SU-DHL-6 (cell line): ENCODE measurements at regions not wholly inside any gene's neighbourhood (a gene's known extent, or its start where the extent isn't known, plus 50 kb on each side); places are given as distances from the start of the nearest gene placed in this dataset.

Experiments used
- H2AFZ ChIP-seq: fragments of 200-600 bp; sonication (generic); 2 replicates; pipeline ENCODE4 v1.6.1; 2014; ENCODE audit warnings: low read depth, mild to moderate bottlenecking, moderate library complexity, mixed read lengths, antibody characterized with exemption, low read length; ENCODE audit not compliant: severe bottlenecking
- H3F3A ChIP-seq: fragments of 200-600 bp; shearing (Covaris generic); 2 replicates; pipeline ENCODE4 v1.6.0; 2016; ENCODE audit warnings: antibody characterized with exemption, mild to moderate bottlenecking; ENCODE audit not compliant: insufficient read depth
- H3K27ac ChIP-seq: fragments of 200-600 bp; sonication (generic); 2 replicates; pipeline ENCODE4 v1.5.1; 2016; ENCODE audit warnings: low read depth, mild to moderate bottlenecking, low read length, moderate library complexity, mixed read lengths
- H3K27me3 ChIP-seq: fragments of 200-600 bp; sonication (generic), shearing (Covaris generic); 2 replicates; pipeline ENCODE4 v1.6.0; 2014; ENCODE audit warnings: mild to moderate bottlenecking, low read length
- H3K36me3 ChIP-seq: fragments of 200-600 bp; sonication (generic); 2 replicates; pipeline ENCODE4 v1.6.1; 2014; ENCODE audit warnings: mild to moderate bottlenecking, low read length, mixed read lengths
- H3K4me2 ChIP-seq: fragments of 300-600, 200-600 bp; shearing (Covaris generic), sonication (generic); 2 replicates; pipeline ENCODE4 v1.6.0; 2014; ENCODE audit warnings: low read length, low read depth, mild to moderate bottlenecking; ENCODE audit not compliant: poor library complexity, severe bottlenecking
- H3K4me3 ChIP-seq: fragments of 200-600 bp; sonication (generic); 2 replicates; pipeline ENCODE4 v1.5.1; 2014; ENCODE audit warnings: antibody characterized with exemption, low read length, mild to moderate bottlenecking, mixed read lengths; ENCODE audit not compliant: insufficient read depth, poor library complexity, severe bottlenecking
- H3K79me2 ChIP-seq: fragments of 200-600 bp; sonication (generic); 2 replicates; pipeline ENCODE4 v1.6.1; 2014; ENCODE audit warnings: mild to moderate bottlenecking, low read length, moderate library complexity; ENCODE audit not compliant: insufficient read depth
- H3K9ac ChIP-seq: fragments of 200-600 bp; sonication (generic); 2 replicates; pipeline ENCODE4 v1.7.0; 2014; ENCODE audit warnings: mild to moderate bottlenecking, low read length
- H3K9me2 ChIP-seq: fragments of 200-600 bp; sonication (generic); replicated peaks from 2 replicates; pipeline ENCODE4 v1.6.1; 2014; ENCODE audit warnings: low read length; ENCODE audit not compliant: insufficient read depth
- H3K9me3 ChIP-seq: fragments of 200-600 bp; sonication (generic); 2 replicates; pipeline ENCODE4 v1.6.1; 2014; ENCODE audit warnings: low read length, mixed read lengths; ENCODE audit not compliant: insufficient read depth
- H4K20me1 ChIP-seq: fragments of 200-600 bp; sonication (generic); 2 replicates; pipeline ENCODE4 v1.6.1; 2014; ENCODE audit warnings: low read depth, mild to moderate bottlenecking, antibody characterized with exemption, low read length, moderate library complexity, mixed read lengths
- EZH2phosphoT487 ChIP-seq: fragments of 200-600 bp; sonication (generic), shearing (Covaris generic); conservative IDR thresholded peaks from 2 replicates; pipeline ENCODE4 v1.6.1; 2018; ENCODE audit warnings: mild to moderate bottlenecking, antibody characterized with exemption, low read length, moderate library complexity, mixed read lengths
- TF ChIP-seq, protein P1 (sequence below): fragments of 200-600 bp; sonication (generic); IDR thresholded peaks from one replicate; pipeline ENCODE4 v1.5.1; 2017; ENCODE audit warnings: antibody characterized with exemption, mild to moderate bottlenecking, low read length, moderate library complexity; ENCODE audit not compliant: insufficient read depth, poor library complexity, severe bottlenecking

DNA sequence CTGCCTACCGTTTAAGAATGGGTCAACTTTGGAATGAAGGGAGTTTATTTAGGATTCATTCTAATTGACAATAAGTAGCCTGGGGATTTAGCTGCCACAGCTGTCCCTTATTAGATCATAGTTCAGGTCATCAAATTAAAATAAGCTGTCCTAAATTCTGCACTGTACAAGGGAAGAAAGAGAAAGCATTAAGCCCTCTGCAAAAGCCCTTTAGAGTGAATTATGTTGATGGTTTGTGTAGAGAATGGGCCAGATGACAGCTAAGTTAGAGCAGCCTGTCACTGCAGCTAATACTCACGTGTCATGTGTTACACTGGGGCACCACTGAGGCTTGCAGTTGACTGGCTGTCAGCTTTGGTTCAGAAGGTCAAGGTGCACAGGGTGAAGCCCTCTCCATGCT, 737.1 kb upstream of the SLC10A2 start:
- no peak overlapping the region for H3K4me3 ChIP-seq

DNA sequence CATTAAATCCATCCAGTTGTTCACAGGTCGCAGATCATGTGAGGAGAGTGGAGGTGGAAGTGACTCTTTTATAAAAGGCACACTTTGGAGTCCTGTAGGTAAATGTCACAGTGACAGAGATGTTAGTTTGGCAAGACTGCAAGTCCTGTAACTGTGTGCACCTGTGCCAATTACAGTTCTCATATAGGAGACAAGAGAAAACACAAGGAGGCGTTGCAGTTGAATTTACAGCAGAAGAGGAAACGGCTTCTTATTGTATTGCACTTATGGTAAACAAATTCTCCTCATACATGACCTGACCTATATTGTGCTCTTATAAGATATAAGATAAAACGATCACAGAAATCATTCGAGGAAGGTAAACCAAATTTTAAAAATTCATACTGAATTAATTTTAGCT, 732.8 kb upstream of the SLC10A2 start:
- no peaks in the 10 kb centered on the region for H4K20me1 ChIP-seq

More for the DNA sequence above, 737.1 kb upstream of the SLC10A2 start:
- H3K36me3 ChIP-seq, result no peaks in the 10 kb centered on the region
- no peaks in the 10 kb centered on the region for H3K9me2 ChIP-seq
- H3K79me2 ChIP-seq, result no peaks in the 10 kb centered on the region
- no peak overlapping the region for H2AFZ ChIP-seq
- no peaks in the 10 kb centered on the region for H4K20me1 ChIP-seq
- no peaks in the 10 kb centered on the region for H3K27me3 ChIP-seq
- no peaks in the 10 kb centered on the region for H3K9me3 ChIP-seq
- TF ChIP-seq, protein P1, sequence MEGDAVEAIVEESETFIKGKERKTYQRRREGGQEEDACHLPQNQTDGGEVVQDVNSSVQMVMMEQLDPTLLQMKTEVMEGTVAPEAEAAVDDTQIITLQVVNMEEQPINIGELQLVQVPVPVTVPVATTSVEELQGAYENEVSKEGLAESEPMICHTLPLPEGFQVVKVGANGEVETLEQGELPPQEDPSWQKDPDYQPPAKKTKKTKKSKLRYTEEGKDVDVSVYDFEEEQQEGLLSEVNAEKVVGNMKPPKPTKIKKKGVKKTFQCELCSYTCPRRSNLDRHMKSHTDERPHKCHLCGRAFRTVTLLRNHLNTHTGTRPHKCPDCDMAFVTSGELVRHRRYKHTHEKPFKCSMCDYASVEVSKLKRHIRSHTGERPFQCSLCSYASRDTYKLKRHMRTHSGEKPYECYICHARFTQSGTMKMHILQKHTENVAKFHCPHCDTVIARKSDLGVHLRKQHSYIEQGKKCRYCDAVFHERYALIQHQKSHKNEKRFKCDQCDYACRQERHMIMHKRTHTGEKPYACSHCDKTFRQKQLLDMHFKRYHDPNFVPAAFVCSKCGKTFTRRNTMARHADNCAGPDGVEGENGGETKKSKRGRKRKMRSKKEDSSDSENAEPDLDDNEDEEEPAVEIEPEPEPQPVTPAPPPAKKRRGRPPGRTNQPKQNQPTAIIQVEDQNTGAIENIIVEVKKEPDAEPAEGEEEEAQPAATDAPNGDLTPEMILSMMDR, result no peak
- TF ChIP-seq EZH2phosphoT487, result no peak
- no peak overlapping the region for H3K9ac ChIP-seq
- H3F3A ChIP-seq, result no peaks in the 10 kb centered on the region
- H3K4me2 ChIP-seq, result no peak overlapping the region
- H3K27ac ChIP-seq, result no peak overlapping the region

DNA sequence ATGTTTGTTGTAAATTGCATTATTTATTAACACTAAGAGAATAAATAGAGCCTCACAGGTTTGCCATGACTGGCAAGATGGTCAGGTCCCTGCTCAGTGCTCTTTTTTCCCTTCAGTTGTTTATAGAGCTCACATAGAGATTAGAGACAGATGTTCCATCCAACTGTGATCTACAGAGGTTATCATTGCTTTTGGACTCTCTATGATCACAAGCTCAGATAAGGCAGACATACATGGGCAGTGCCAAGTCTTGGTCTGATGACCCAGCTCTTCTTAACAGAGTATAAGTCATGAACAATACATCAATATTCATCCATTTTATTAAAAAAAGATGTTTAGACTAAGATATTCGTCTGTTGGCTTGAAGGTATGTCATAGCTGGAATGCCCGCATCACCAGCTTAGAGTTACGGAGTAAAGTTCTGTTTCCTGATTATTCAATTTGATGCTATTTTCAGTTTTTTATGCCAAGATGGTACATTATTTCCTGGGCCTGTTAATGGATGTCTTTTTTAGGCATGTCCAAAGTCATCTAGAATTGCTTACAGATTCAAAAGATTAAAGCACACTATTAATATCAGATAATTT, 729.8 kb upstream of the SLC10A2 start:
- Histone ChIP-seq H3K79me2 (no peaks in the 10 kb centered on the region), H3K27ac (no peak overlapping the region), H3F3A (no peaks in the 10 kb centered on the region), H3K4me2 (no peak overlapping the region), H4K20me1 (no peaks in the 10 kb centered on the region), H3K4me3 (no peak overlapping the region), H2AFZ (no peak overlapping the region), H3K36me3 (no peaks in the 10 kb centered on the region), H3K9me2 (no peaks in the 10 kb centered on the region), H3K27me3 (no peaks in the 10 kb centered on the region), H3K9me3 (no peaks in the 10 kb centered on the region), H3K9ac (no peak overlapping the region)
- TF ChIP-seq, protein P1, result no peak
- no peak for TF ChIP-seq EZH2phosphoT487

More for the DNA sequence above, 732.8 kb upstream of the SLC10A2 start:
- H3K9me2 ChIP-seq, result no peaks in the 10 kb centered on the region
- no peaks in the 10 kb centered on the region for H3K27me3 ChIP-seq
- no peaks in the 10 kb centered on the region for H3K9me3 ChIP-seq
- no peak overlapping the region for H3K27ac ChIP-seq
- H3K4me3 ChIP-seq, result no peak overlapping the region
- no peak overlapping the region for H3K4me2 ChIP-seq
- H2AFZ ChIP-seq, result no peak overlapping the region
- H3F3A ChIP-seq, result no peaks in the 10 kb centered on the region
- no peaks in the 10 kb centered on the region for H3K79me2 ChIP-seq
- H3K36me3 ChIP-seq, result no peaks in the 10 kb centered on the region
- TF ChIP-seq EZH2phosphoT487, result no peak
- TF ChIP-seq, protein P1, result no peak
- no peak overlapping the region for H3K9ac ChIP-seq
